ENCODE measurements at regions not wholly inside any gene's neighbourhood (a gene's known extent, or its start where the extent isn't known, plus 50 kb on each side); places are given as distances from the start of the nearest gene placed in this dataset.

DNA sequence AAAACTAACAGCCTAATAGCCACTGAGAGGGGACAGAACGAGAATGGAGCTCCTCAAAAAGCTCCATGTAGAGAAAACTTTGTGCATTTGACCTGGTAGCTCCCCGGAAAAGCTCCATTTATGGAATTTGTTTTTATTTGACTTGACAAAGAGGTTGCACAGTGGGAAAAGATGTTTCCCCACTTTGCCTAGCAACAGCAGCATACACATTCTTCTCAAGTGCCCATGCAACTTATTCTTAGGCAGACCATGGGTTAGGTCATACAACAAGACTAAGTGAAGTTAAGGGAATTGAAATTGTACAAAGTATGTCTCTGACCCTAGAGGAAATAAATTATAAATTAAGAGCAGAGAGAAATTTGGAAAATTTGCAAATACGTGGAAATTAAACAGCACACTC is 949.6 kb upstream of the PRKX start (continued):
- TF ChIP-seq ZNF239 (CRISPR knock-in tag; IDR thresholded peaks at IDR 0.05) (no peak), SMAD1 (IDR thresholded peaks at IDR 0.05; ENCODE audit: low read depth, low read length, partially characterized antibody) (no peak)
- TF ChIP-seq, protein P1, sequence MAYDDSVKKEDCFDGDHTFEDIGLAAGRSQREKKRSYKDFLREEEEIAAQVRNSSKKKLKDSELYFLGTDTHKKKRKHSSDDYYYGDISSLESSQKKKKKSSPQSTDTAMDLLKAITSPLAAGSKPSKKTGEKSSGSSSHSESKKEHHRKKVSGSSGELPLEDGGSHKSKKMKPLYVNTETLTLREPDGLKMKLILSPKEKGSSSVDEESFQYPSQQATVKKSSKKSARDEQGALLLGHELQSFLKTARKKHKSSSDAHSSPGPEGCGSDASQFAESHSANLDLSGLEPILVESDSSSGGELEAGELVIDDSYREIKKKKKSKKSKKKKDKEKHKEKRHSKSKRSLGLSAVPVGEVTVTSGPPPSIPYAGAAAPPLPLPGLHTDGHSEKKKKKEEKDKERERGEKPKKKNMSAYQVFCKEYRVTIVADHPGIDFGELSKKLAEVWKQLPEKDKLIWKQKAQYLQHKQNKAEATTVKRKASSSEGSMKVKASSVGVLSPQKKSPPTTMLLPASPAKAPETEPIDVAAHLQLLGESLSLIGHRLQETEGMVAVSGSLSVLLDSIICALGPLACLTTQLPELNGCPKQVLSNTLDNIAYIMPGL (CRISPR knock-in tag; IDR thresholded peaks at IDR 0.05), result no peak

DNA sequence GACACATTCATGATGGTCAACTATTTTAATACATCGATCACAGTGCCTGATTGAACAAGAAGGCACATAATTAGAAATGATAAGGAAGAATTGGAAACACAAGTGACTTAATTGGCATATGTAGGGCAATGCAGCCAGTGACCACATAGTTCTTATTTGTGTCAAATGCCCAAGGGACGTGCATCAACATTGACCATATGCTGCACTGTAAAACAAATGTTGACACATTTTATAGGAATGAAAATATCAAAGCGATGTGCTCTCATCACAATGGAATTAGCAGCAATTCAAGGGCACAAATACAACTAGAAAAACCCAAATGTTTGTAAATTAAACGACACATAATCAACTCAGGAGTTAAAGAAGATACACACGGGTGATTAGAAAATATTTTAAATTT is 948.3 kb upstream of the PRKX start:
- ATAC-seq, result no peak
- in situ Hi-C loops (cut with MboI), result no loop called here
- no peak for FAIRE-seq

More for the DNA sequence above, 948.3 kb upstream of the PRKX start:
- Histone ChIP-seq H3K9ac (ENCODE audit: insufficient read depth in 1 of 2, low read depth in 2 of 2, low read length in 2 of 2) (no peak overlapping the region), H3K79me2 (ENCODE audit: control insufficient read depth, insufficient read depth, low read length) (no peaks in the 10 kb centered on the region), H2AFZ (ENCODE audit: low read depth, low read length) (no peak overlapping the region), H3K36me3 (ENCODE audit: control insufficient read depth, insufficient read depth, low read length) (no peaks in the 10 kb centered on the region), H3K27ac (ENCODE audit: extremely low read depth, low read depth, low read length) (no peak overlapping the region), H4K20me1 (replicated peaks; ENCODE audit: control insufficient read depth, insufficient read depth, low read length) (no peaks in the 10 kb centered on the region), H3K4me2 (ENCODE audit: insufficient read depth, low read length) (no peak overlapping the region), H3K4me1 (replicated peaks in 1 of 2; ENCODE audit: control insufficient read depth in 2 of 2, insufficient read depth in 2 of 2, low read length in 2 of 2) (no peaks in the 10 kb centered on the region), H3K9me1 (ENCODE audit: control insufficient read depth, insufficient read depth, low read length) (no peaks in the 10 kb centered on the region), H3K27me3 (ENCODE audit: control insufficient read depth in 2 of 2, insufficient read depth in 2 of 2, low read length in 2 of 2) (no peaks in the 10 kb centered on the region), H3K4me3 (no peak overlapping the region), H3K9me3 (replicated peaks; ENCODE audit: control insufficient read depth, insufficient read depth, low read depth, low read length) (no peaks in the 10 kb centered on the region)
- CTCF ChIA-PET (ENCODE audit: low intra/inter-chr PET ratio), result no interaction called here
- no TSS peak for BruUV-seq (replicated peaks)
- WGBS (ENCODE audit: insufficient coverage, low coverage, missing lambda C conversion rate), result 0% methylated on average over 5 of the region's 5 CpGs
- no peak for DNase-seq (ENCODE audit: extremely low read depth in 1 of 4, low spot score in 3 of 4)
- POLR2A ChIA-PET, result no interaction called here
- intact Hi-C loops (cut with micrococcal nuclease), result no loop called here
- TF ChIP-seq SMAD2 (IDR thresholded peaks at IDR 0.05; ENCODE audit: low read depth, low read length), result no peak
- no peak for TF ChIP-seq TGIF2 (CRISPR knock-in tag; IDR thresholded peaks at IDR 0.05)
- no peak for TF ChIP-seq ERF (CRISPR knock-in tag; IDR thresholded peaks at IDR 0.05)
- TF ChIP-seq, protein P2, sequence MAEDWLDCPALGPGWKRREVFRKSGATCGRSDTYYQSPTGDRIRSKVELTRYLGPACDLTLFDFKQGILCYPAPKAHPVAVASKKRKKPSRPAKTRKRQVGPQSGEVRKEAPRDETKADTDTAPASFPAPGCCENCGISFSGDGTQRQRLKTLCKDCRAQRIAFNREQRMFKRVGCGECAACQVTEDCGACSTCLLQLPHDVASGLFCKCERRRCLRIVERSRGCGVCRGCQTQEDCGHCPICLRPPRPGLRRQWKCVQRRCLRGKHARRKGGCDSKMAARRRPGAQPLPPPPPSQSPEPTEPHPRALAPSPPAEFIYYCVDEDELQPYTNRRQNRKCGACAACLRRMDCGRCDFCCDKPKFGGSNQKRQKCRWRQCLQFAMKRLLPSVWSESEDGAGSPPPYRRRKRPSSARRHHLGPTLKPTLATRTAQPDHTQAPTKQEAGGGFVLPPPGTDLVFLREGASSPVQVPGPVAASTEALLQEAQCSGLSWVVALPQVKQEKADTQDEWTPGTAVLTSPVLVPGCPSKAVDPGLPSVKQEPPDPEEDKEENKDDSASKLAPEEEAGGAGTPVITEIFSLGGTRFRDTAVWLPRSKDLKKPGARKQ (CRISPR knock-in tag; IDR thresholded peaks at IDR 0.05), result no peak
- TF ChIP-seq, protein P3, sequence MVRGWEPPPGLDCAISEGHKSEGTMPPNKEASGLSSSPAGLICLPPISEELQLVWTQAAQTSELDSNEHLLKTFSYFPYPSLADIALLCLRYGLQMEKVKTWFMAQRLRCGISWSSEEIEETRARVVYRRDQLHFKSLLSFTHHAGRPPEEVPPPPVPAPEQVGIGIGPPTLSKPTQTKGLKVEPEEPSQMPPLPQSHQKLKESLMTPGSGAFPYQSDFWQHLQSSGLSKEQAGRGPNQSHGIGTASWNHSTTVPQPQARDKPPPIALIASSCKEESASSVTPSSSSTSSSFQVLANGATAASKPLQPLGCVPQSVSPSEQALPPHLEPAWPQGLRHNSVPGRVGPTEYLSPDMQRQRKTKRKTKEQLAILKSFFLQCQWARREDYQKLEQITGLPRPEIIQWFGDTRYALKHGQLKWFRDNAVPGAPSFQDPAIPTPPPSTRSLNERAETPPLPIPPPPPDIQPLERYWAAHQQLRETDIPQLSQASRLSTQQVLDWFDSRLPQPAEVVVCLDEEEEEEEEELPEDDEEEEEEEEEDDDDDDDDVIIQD (CRISPR knock-in tag; IDR thresholded peaks at IDR 0.05), result no peak
